Tibial artery (tissue), 4 donors: ENCODE measurements at regions not wholly inside any gene's neighbourhood (a gene's known extent, or its start where the extent isn't known, plus 50 kb on each side); places are given as distances from the start of the nearest gene placed in this dataset.
"Not testable (repeated sequence)": the region's sequence is repeated elsewhere in the genome, so short reads cannot be mapped to it uniquely, and the experiment has no call there.

Experiments used
- DNase-seq, 2 donors: peaks; one replicate each; pipeline ENCODE4 v3.0.0-alpha.2; 2019
- H3K27ac ChIP-seq, 2 donors: fragments of 200-600 bp; sonication (generic) in 1 of 2; 1 replicate in 1 of 2; 2 replicates in 1 of 2; pipeline ENCODE4 v1.5.1; 2018 to 2019; ENCODE audit warnings: mild to moderate bottlenecking in 1 of 2
- H3K27me3 ChIP-seq, 2 donors: fragments of 200-600 bp; sonication (generic) in 1 of 2; one replicate each; pipeline versions ENCODE4 v1.5.1 to v1.6.0; 2016 to 2019
- H3K36me3 ChIP-seq, 3 donors: fragments of 200-600 bp; sonication (generic) in 2 of 3; one replicate each; pipeline ENCODE4 v1.5.1; 2016 to 2019; ENCODE audit warnings: mild to moderate bottlenecking in 2 of 3
- H3K4me1 ChIP-seq, 4 donors: fragments of 200-600 bp; sonication (generic) in 2 of 4; 1 replicate in 3 of 4; 2 replicates in 1 of 4; pipeline ENCODE4 v1.5.1; 2016 to 2019
- H3K4me3 ChIP-seq, 2 donors: fragments of 200-600 bp; sonication (generic) in 1 of 2; 1 replicate in 1 of 2; 2 replicates in 1 of 2; pipeline ENCODE4 v1.5.1; 2018 to 2019; ENCODE audit warnings: mild to moderate bottlenecking in 2 of 2
- H3K9me3 ChIP-seq, 3 donors: fragments of 200-600 bp; sonication (generic) in 1 of 3; one replicate each; pipeline ENCODE4 v1.5.1; 2016 to 2019
- intact Hi-C: fragments of 100-400 bp; cut with DNase I; formaldehyde crosslinking; loops from one replicate; pipeline ENCODE4 v1.15.0; 2023; ENCODE audit warnings: low total_unique reads
- TF ChIP-seq, protein P1 (sequence below), 2 experiments: fragments of 200-600 bp in 1 of 2; fragments of 450-650 bp in 1 of 2; IDR thresholded peaks; one replicate each; pipeline ENCODE4 v1.5.1; 2017 to 2019; ENCODE audit warnings: antibody characterized with exemption in 2 of 2, mild to moderate bottlenecking in 1 of 2, moderate library complexity in 1 of 2

GRCh38 chr16:22652463-22652845, 141.8 kb downstream of the NPIPB5 start:
- Histone ChIP-seq H3K4me3 (no peak overlapping the region), H3K27ac (no peak overlapping the region), H3K27me3 (peaks cover 0 to 7% of the 10 kb centered on the region in 2 donors), H3K4me1 (no peaks in the 10 kb centered on the region), H3K36me3 (no peaks in the 10 kb centered on the region), H3K9me3 (peaks cover 0 to 3% (median 0%) of the 10 kb centered on the region in 3 donors)
- DNase-seq = no peak
- TF ChIP-seq, protein P1, sequence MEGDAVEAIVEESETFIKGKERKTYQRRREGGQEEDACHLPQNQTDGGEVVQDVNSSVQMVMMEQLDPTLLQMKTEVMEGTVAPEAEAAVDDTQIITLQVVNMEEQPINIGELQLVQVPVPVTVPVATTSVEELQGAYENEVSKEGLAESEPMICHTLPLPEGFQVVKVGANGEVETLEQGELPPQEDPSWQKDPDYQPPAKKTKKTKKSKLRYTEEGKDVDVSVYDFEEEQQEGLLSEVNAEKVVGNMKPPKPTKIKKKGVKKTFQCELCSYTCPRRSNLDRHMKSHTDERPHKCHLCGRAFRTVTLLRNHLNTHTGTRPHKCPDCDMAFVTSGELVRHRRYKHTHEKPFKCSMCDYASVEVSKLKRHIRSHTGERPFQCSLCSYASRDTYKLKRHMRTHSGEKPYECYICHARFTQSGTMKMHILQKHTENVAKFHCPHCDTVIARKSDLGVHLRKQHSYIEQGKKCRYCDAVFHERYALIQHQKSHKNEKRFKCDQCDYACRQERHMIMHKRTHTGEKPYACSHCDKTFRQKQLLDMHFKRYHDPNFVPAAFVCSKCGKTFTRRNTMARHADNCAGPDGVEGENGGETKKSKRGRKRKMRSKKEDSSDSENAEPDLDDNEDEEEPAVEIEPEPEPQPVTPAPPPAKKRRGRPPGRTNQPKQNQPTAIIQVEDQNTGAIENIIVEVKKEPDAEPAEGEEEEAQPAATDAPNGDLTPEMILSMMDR (IDR thresholded peaks at IDR 0.05) = no peak
- intact Hi-C loops = no loop called here

GRCh38 chr16:22653876-22654275, 143.2 kb downstream of the NPIPB5 start:
- Histone ChIP-seq H3K27ac (no peak overlapping the region), H3K4me3 (no peak overlapping the region), H3K9me3 (peaks cover 0 to 3% (median 0%) of the 10 kb centered on the region in 3 donors), H3K4me1 (no peaks in the 10 kb centered on the region), H3K36me3 (no peaks in the 10 kb centered on the region), H3K27me3 (peaks cover 0 to 4% of the 10 kb centered on the region in 2 donors)
- intact Hi-C loops = no loop called here
- TF ChIP-seq, protein P1 (IDR thresholded peaks at IDR 0.05) = no peak
- DNase-seq = no peak

DNA sequence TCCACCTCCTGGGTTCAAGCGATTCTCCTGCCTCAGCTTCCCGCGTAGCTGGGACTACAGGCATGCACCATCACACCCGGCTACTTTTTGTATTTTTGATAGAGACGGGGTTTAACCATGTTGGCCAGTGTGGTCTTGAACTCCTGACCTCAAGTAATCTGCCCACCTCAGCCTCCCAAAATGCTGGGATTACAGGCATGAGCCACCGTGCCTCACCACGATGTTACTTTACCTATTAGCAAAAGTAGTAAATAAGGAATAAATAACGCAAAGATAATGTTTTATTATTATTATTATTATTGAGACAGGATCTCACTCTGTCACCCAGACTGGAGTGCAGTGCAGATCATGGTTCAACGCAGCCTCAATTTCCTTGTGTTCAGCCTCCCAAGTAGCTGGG, 145.9 kb downstream of the NPIPB5 start:
- H3K4me1 ChIP-seq, intact Hi-C loops, H3K27me3 ChIP-seq, H3K9me3 ChIP-seq, H3K4me3 ChIP-seq, H3K27ac ChIP-seq, DNase-seq, H3K36me3 ChIP-seq: not testable (repeated sequence)

GRCh38 chr16:22659933-22660332, 149.2 kb downstream of the NPIPB5 start:
- Histone ChIP-seq H3K4me1 (no peaks in the 10 kb centered on the region), H3K27me3 (peaks cover 0 to 19% of the 10 kb centered on the region in 2 donors), H3K4me3 (no peak overlapping the region), H3K36me3 (no peaks in the 10 kb centered on the region), H3K27ac (no peak overlapping the region), H3K9me3 (no peaks in the 10 kb centered on the region)
- intact Hi-C loops = loop anchor here (5.0 kb wide), 1 partner anchor 572 kb away; no protein-coding TSS in a partner anchor
- TF ChIP-seq, protein P1 (IDR thresholded peaks at IDR 0.05) = no peak
- DNase-seq = no peak

GRCh38 chr16:22660441-22661160, 149.9 kb downstream of the NPIPB5 start:
- TF ChIP-seq, protein P1 (IDR thresholded peaks at IDR 0.05) = no peak
- intact Hi-C loops = loop anchor here (5.0 kb wide), 1 partner anchor 572 kb away; no protein-coding TSS in a partner anchor
- peaks cover 0 to 19% of the 10 kb centered on the region in 2 donors for H3K27me3 ChIP-seq
- H3K36me3 ChIP-seq = no peaks in the 10 kb centered on the region
- DNase-seq = no peak
- H3K27ac ChIP-seq = no peak overlapping the region
- H3K4me1 ChIP-seq = no peaks in the 10 kb centered on the region
- no peak overlapping the region for H3K4me3 ChIP-seq
- no peaks in the 10 kb centered on the region for H3K9me3 ChIP-seq

GRCh38 chr16:22661161-22661647, 150.5 kb downstream of the NPIPB5 start:
- H3K27me3 ChIP-seq = peaks cover 0 to 19% of the 10 kb centered on the region in 2 donors
- H3K4me3 ChIP-seq = no peak overlapping the region
- DNase-seq = no peak
- intact Hi-C loops = loop anchor here (5.0 kb wide), 1 partner anchor 571 kb away; no protein-coding TSS in a partner anchor
- no peaks in the 10 kb centered on the region for H3K9me3 ChIP-seq
- H3K27ac ChIP-seq = no peak overlapping the region
- no peaks in the 10 kb centered on the region for H3K4me1 ChIP-seq
- H3K36me3 ChIP-seq = no peaks in the 10 kb centered on the region
- TF ChIP-seq, protein P1 (IDR thresholded peaks at IDR 0.05) = no peak

DNA sequence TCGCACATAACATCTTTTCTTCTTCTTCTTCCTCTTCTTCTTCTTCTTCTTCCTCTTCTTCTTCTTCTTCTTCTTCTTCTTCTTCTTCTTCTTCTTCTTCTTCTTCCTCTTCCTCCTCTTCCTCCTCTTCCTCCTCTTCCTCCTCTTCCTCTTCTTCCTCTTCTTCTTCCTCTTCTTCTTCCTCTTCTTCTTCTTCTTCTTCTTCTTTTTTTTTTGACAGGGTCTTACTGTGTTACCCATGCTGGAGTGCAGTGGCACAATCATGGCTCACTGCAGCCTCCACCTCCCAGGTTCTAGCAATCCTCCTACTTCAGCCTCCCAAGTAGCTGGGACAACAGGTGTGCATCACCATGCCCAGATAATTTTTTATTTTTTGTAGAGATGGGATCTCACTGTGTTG, 151.0 kb upstream of the HS3ST2 start:
- not testable (repeated sequence) for H3K27ac ChIP-seq, H3K36me3 ChIP-seq, H3K4me3 ChIP-seq, DNase-seq, H3K9me3 ChIP-seq, H3K4me1 ChIP-seq
- H3K27me3 ChIP-seq = peaks cover 0 to 19% of the 10 kb centered on the region in 2 donors
- intact Hi-C loops = loop anchor here (5.0 kb wide), 1 partner anchor 569 kb away; no protein-coding TSS in a partner anchor
